ENCODE measurements at regions not wholly inside any gene's neighbourhood (a gene's known extent, or its start where the extent isn't known, plus 50 kb on each side); places are given as distances from the start of the nearest gene placed in this dataset.
A peak's percentile ranks its signal among the peaks of the same experiment; 100 is the strongest.

GRCh38 chr6:30814146-30815040, 69.9 kb upstream of the DDR1 start (continued):
- peak; percentile 71 for TF ChIP-seq USF2 (CRISPR knock-in tag; IDR thresholded peaks at IDR 0.05)
- peak; percentile 98 for TF ChIP-seq FOSL1 (tag; conservative IDR thresholded peaks at IDR 0.05)
- no peak for TF ChIP-seq NR3C1 (CRISPR knock-in tag; IDR thresholded peaks at IDR 0.05)
- no peak for TF ChIP-seq SFPQ (IDR thresholded peaks at IDR 0.05; ENCODE audit: low read depth, low read length)
- peak; percentile 49; the same call in 1 of the 2 replicates for TF ChIP-seq ZNF512 (tag; IDR thresholded peaks at IDR 0.05)
- TF ChIP-seq RB1 (IDR thresholded peaks at IDR 0.05; ENCODE audit: low read depth), result no peak
- peak; percentile 30 to 69; a peak in 2 of 4 replicates for TF ChIP-seq MLLT1 (IDR thresholded peaks at IDR 0.05)
- TF ChIP-seq ZNF134 (CRISPR knock-in tag; conservative IDR thresholded peaks at IDR 0.05), result no peak
- no peak for TF ChIP-seq ATF2 (CRISPR knock-in tag; IDR thresholded peaks at IDR 0.05)
- no peak for TF ChIP-seq ARID3A (IDR thresholded peaks at IDR 0.05; ENCODE audit: borderline replicate concordance, low read depth, low read length)
- TF ChIP-seq ZNF561 (CRISPR knock-in tag; conservative IDR thresholded peaks at IDR 0.05), result no peak
- no peak for TF ChIP-seq TAF15 (IDR thresholded peaks at IDR 0.05; ENCODE audit: low read depth, low read length)
- TF ChIP-seq MTA2 (IDR thresholded peaks at IDR 0.05; ENCODE audit: low read depth), result peak; percentile 39; the same call in 1 of the 2 replicates
- no peak for TF ChIP-seq KLF16 (IDR thresholded peaks at IDR 0.05)
- TF ChIP-seq ZNF197 (CRISPR knock-in tag; IDR thresholded peaks at IDR 0.05; ENCODE audit: low read depth), result peak; percentile 84; the same call in 1 of the 2 replicates
- TF ChIP-seq GATAD2A (IDR thresholded peaks at IDR 0.05), result no peak; the same call in 1 of the 2 replicates
- TF ChIP-seq FOXM1 (IDR thresholded peaks at IDR 0.05; ENCODE audit: low read depth), result peak; percentile 63; the same call in 1 of the 2 replicates
- no peak for TF ChIP-seq FOXM1 (CRISPR knock-in tag; IDR thresholded peaks at IDR 0.05; ENCODE audit: low read depth)

Data from K562 (cell line).